Nephron progenitor cell (in vitro differentiated cells): ENCODE measurements at regions not wholly inside any gene's neighbourhood (a gene's known extent, or its start where the extent isn't known, plus 50 kb on each side); places are given as distances from the start of the nearest gene placed in this dataset.

ENCODE experiments used
- DNase-seq: peaks from one replicate; pipeline ENCODE4 v3.0.0; 2021
- H3K27ac Mint-ChIP-seq: 2 replicates; pipeline ENCODE4 v1.8.0; 2021; ENCODE audit warnings: mild to moderate bottlenecking, moderate library complexity, mixed read lengths
- H3K27me3 Mint-ChIP-seq: 2 replicates; pipeline ENCODE4 v1.8.0; 2021; ENCODE audit warnings: mild to moderate bottlenecking, low read depth, mixed read lengths; ENCODE audit not compliant: poor library complexity
- H3K36me3 Mint-ChIP-seq: 2 replicates; pipeline ENCODE4 v1.8.0; 2021; ENCODE audit warnings: low read depth, mixed read lengths
- H3K4me1 Mint-ChIP-seq: 2 replicates; pipeline ENCODE4 v1.8.0; 2021; ENCODE audit warnings: mixed read lengths
- H3K4me3 Mint-ChIP-seq: 2 replicates; pipeline ENCODE4 v1.8.0; 2021; ENCODE audit warnings: mild to moderate bottlenecking, moderate library complexity, mixed read lengths
- H3K9me3 Mint-ChIP-seq: 2 replicates; pipeline ENCODE4 v1.8.0; 2021; ENCODE audit warnings: mild to moderate bottlenecking, moderate library complexity, mixed read lengths
- TF ChIP-seq, protein P1 (sequence below): fragments of 200-600 bp; sonication (generic); IDR thresholded peaks from 2 replicates; pipeline ENCODE4 v1.5.0; 2021; ENCODE audit warnings: antibody characterized with exemption

DNA sequence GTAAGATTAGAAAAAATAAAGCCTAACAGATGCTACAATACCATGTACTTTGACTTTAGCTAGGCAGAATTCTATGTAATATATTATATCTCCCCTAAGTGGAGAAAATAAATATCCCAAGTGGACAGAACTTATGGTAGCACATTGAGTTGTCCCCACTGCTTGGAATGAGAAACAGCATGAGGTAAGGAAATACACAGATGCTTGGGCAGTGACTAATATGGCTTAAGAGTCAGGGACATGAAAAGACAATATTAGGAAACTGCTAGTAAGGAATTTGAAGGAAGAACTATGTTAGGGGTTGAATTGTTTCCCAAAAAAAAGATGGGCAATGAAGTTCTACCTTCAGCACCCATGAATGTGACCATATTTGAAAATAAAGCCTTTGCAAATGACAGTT, 2265.1 kb downstream of the PCDH7 start:
- H3K27ac Mint-ChIP-seq, result no peak overlapping the region
- H3K36me3 Mint-ChIP-seq, result no peaks in the 10 kb centered on the region
- H3K9me3 Mint-ChIP-seq, result no peaks in the 10 kb centered on the region
- TF ChIP-seq, protein P1, sequence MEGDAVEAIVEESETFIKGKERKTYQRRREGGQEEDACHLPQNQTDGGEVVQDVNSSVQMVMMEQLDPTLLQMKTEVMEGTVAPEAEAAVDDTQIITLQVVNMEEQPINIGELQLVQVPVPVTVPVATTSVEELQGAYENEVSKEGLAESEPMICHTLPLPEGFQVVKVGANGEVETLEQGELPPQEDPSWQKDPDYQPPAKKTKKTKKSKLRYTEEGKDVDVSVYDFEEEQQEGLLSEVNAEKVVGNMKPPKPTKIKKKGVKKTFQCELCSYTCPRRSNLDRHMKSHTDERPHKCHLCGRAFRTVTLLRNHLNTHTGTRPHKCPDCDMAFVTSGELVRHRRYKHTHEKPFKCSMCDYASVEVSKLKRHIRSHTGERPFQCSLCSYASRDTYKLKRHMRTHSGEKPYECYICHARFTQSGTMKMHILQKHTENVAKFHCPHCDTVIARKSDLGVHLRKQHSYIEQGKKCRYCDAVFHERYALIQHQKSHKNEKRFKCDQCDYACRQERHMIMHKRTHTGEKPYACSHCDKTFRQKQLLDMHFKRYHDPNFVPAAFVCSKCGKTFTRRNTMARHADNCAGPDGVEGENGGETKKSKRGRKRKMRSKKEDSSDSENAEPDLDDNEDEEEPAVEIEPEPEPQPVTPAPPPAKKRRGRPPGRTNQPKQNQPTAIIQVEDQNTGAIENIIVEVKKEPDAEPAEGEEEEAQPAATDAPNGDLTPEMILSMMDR, result no peak
- H3K4me3 Mint-ChIP-seq, result no peak overlapping the region
- no peaks in the 10 kb centered on the region for H3K4me1 Mint-ChIP-seq
- DNase-seq, result no peak
- H3K27me3 Mint-ChIP-seq, result peaks cover 3% of the 10 kb centered on the region

DNA sequence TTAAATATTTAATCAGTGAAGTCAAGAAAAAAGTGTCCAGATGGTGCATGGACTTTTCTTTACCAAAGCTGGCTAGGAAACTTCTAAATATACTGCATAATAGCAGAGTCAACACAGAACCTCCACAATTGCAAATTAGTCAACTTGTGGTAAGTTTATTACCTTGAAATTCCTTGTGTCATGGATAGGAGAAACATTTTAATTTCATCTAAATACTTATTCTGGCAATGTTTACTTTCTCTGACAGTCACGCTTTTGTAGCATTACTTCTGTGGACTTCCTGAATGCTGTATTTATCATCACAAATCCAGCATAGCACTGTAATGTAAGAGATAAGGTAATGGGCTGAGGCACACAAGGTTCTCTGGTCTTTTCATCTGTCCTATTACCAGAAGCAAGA, 2266.1 kb downstream of the PCDH7 start:
- no peak overlapping the region for H3K27ac Mint-ChIP-seq
- no peaks in the 10 kb centered on the region for H3K9me3 Mint-ChIP-seq
- no peaks in the 10 kb centered on the region for H3K36me3 Mint-ChIP-seq

DNA sequence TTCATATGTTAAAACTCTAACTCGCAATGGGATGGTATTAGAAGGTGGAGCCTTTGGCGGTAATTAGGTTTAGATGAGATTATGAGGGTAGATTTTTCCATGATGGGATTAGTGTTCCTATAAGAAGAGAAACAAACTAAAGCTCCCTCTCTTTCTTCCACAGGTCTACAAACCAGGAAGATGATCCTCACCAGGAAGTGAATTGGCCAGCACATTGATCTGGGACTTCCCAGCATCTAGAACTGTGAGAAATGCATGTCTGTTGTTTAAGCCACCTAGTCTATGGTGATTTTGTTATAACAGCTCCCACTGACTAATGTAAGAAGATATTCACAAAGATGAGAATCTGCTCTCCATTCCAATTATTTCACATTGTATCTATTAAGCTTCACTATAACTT, 2266.9 kb downstream of the PCDH7 start:
- Mint-ChIP-seq H3K36me3 (no peaks in the 10 kb centered on the region), H3K27ac (no peak overlapping the region), H3K4me3 (no peak overlapping the region), H3K4me1 (no peaks in the 10 kb centered on the region), H3K27me3 (peaks cover 3% of the 10 kb centered on the region), H3K9me3 (no peaks in the 10 kb centered on the region)
- no peak for DNase-seq
- TF ChIP-seq, protein P1, result no peak

More for the DNA sequence above, 2266.1 kb downstream of the PCDH7 start:
- Mint-ChIP-seq H3K27me3 (peaks cover 3% of the 10 kb centered on the region), H3K4me1 (no peaks in the 10 kb centered on the region), H3K4me3 (no peak overlapping the region)
- DNase-seq, result no peak
- TF ChIP-seq, protein P1, result no peak

DNA sequence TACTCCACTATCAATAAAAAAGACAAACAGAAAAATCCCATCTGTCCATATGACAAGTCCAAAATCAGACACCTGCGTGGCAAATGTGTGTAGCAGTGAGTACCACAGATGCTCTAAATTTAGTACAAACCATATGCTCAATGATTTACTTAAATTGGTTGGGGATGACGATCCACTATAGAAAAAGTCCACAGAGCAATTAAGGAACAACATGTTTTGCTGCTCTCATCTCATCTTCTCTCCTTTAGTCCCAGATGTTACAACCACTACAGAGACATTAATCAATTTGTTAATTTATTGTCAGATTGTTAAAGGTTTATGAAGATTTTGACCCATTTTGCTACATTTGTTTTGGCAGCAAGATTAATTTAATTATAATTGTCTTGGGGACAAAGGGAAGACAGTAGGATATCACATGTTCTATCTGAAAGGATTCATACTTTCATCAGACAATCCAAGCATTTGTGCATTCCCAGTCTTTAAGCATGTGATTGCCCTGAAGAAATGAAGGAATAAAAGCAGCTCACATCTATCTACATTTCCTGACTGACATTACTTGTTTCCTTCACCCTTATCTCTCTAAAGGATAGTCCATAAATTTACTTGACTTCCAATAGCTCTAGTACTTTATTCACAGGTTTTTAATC, 2268.1 kb downstream of the PCDH7 start:
- TF ChIP-seq, protein P1, result no peak
- Mint-ChIP-seq H3K9me3 (no peaks in the 10 kb centered on the region), H3K27me3 (peaks cover 3% of the 10 kb centered on the region), H3K36me3 (no peaks in the 10 kb centered on the region), H3K4me1 (no peaks in the 10 kb centered on the region), H3K27ac (no peak overlapping the region), H3K4me3 (no peak overlapping the region)
- DNase-seq, result no peak

DNA sequence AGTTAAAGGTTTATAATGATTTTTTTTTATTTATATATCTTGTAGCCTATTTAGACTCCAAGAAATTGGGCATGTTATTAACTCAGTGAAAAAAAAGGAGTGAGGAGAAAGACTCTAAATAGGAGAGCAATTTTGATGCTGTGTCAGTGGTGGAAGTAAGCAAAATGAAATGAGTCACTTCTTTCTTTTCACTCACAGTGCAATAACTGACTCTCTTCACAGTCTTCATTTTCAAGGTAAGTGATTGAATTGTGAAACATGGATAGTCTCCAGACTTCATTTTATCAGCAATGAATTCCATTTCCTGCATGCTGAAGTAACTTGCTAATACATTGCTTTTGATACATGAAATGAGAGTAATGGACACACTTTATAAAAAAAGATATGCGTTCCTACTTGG, 2271.5 kb downstream of the PCDH7 start:
- no peak for DNase-seq
- H3K36me3 Mint-ChIP-seq, result no peaks in the 10 kb centered on the region
- TF ChIP-seq, protein P1, result no peak
- H3K9me3 Mint-ChIP-seq, result no peaks in the 10 kb centered on the region
- no peaks in the 10 kb centered on the region for H3K27me3 Mint-ChIP-seq
- no peak overlapping the region for H3K27ac Mint-ChIP-seq
- no peak overlapping the region for H3K4me3 Mint-ChIP-seq
- no peaks in the 10 kb centered on the region for H3K4me1 Mint-ChIP-seq
